Fibroblast of lung (primary cell): ENCODE measurements at regions not wholly inside any gene's neighbourhood (a gene's known extent, or its start where the extent isn't known, plus 50 kb on each side); places are given as distances from the start of the nearest gene placed in this dataset.

ENCODE experiments used
- DNase-seq, 2 donors: peaks; one replicate each; pipeline versions ENCODE4 v3.0.0 to v3.0.0-alpha.2; 2010; ENCODE audit warnings: low read depth in 2 of 2
- H2AFZ ChIP-seq: 2 replicates; pipeline ENCODE4 v1.5.1; 2012; ENCODE audit warnings: low read length, control low read depth, inconsistent platforms
- H3K27ac ChIP-seq: 2 replicates; pipeline ENCODE4 v1.5.1; 2011; ENCODE audit warnings: low read length, control low read depth; ENCODE audit not compliant: insufficient read depth
- H3K27me3 ChIP-seq: 2 replicates; pipeline ENCODE4 v1.5.1; 2011; ENCODE audit warnings: mild to moderate bottlenecking, low read length; ENCODE audit not compliant: control insufficient read depth, insufficient read depth
- H3K36me3 ChIP-seq: 2 replicates; pipeline ENCODE4 v1.5.1; 2011; ENCODE audit warnings: low read length; ENCODE audit not compliant: control insufficient read depth, insufficient read depth
- H3K4me1 ChIP-seq: 2 replicates; pipeline ENCODE4 v1.5.1; 2011; ENCODE audit warnings: low read length; ENCODE audit not compliant: control insufficient read depth, insufficient read depth; ENCODE audit errors: extremely low read depth
- H3K4me2 ChIP-seq: 2 replicates; pipeline ENCODE4 v1.5.1; 2011; ENCODE audit warnings: low read length, control low read depth; ENCODE audit not compliant: insufficient read depth; ENCODE audit errors: extremely low read depth
- H3K4me3 ChIP-seq, 4 experiments: fragments of 200-600 bp in 1 of 4; sonication (generic) in 1 of 4; replicated peaks in 1 of 4; 2 replicates each; pipeline ENCODE4 v1.5.1; 2011 to 2016; ENCODE audit warnings: low read length in 4 of 4, low read depth in 3 of 4, mild to moderate bottlenecking in 3 of 4, control low read depth in 2 of 4, inconsistent platforms in 1 of 4, mixed read lengths in 1 of 4; ENCODE audit not compliant: insufficient read depth in 1 of 4; ENCODE audit errors: control extremely low read depth in 1 of 4
- H3K79me2 ChIP-seq: 2 replicates; pipeline ENCODE4 v1.5.1; 2012; ENCODE audit warnings: mild to moderate bottlenecking, low read length, inconsistent platforms; ENCODE audit not compliant: control insufficient read depth, insufficient read depth
- H3K9ac ChIP-seq: 2 replicates; pipeline ENCODE4 v1.5.1; 2011; ENCODE audit warnings: mild to moderate bottlenecking, low read length, control low read depth; ENCODE audit not compliant: insufficient read depth
- H3K9me3 ChIP-seq: 2 replicates; pipeline ENCODE4 v1.5.1; 2012; ENCODE audit warnings: low read depth, low read length; ENCODE audit not compliant: control insufficient read depth, insufficient read depth
- H4K20me1 ChIP-seq: 2 replicates; pipeline ENCODE4 v1.5.1; 2011; ENCODE audit warnings: low read length; ENCODE audit not compliant: control insufficient read depth, insufficient read depth; ENCODE audit errors: extremely low read depth
- CTCF ChIP-seq, 2 donors: IDR thresholded peaks in 1 of 2; conservative IDR thresholded peaks in 1 of 2; 1 replicate in 1 of 2; 2 replicates in 1 of 2; pipeline ENCODE4 v1.5.1; 2011 to 2012; ENCODE audit warnings: low read length in 2 of 2, control low read depth in 1 of 2, inconsistent platforms in 1 of 2, low read depth in 1 of 2, mild to moderate bottlenecking in 1 of 2
- EZH2 ChIP-seq: IDR thresholded peaks from 2 replicates; pipeline ENCODE4 v1.5.1; 2012; ENCODE audit warnings: low read length, control low read depth, mild to moderate bottlenecking; ENCODE audit errors: missing control alignments

- no peaks in the 10 kb centered on the region for H3K9me3 ChIP-seq
- H3K27me3 ChIP-seq = no peaks in the 10 kb centered on the region
- TF ChIP-seq CTCF (conservative IDR thresholded peaks at IDR 0.05 in 1 of 2, IDR thresholded peaks at IDR 0.05 in 1 of 2; ENCODE audit: low read depth in 1 of 2, low read length in 2 of 2) (no peak), EZH2 (no peak)
- H3K4me3 ChIP-seq = no peak overlapping the region
- H3K27ac ChIP-seq = no peak overlapping the region
- H3K79me2 ChIP-seq = no peaks in the 10 kb centered on the region
- no peaks in the 10 kb centered on the region for H3K4me1 ChIP-seq
- no peaks in the 10 kb centered on the region for H3K36me3 ChIP-seq
- no peaks in the 10 kb centered on the region for H4K20me1 ChIP-seq
- no peak overlapping the region for H2AFZ ChIP-seq
- DNase-seq = no peak
- no peak overlapping the region for H3K9ac ChIP-seq
- H3K4me2 ChIP-seq = no peak overlapping the region
Observed at GRCh38 chr1:29924017-29924431, 687.7 kb downstream of the PTPRU start.

- no peaks in the 10 kb centered on the region for H3K27me3 ChIP-seq
- H3K4me1 ChIP-seq = no peaks in the 10 kb centered on the region
- H4K20me1 ChIP-seq = no peaks in the 10 kb centered on the region
- no peak overlapping the region for H2AFZ ChIP-seq
- no peaks in the 10 kb centered on the region for H3K9me3 ChIP-seq
- H3K9ac ChIP-seq = no peak overlapping the region
- no peak for DNase-seq
- no peak overlapping the region for H3K4me2 ChIP-seq
- no peaks in the 10 kb centered on the region for H3K79me2 ChIP-seq
- no peaks in the 10 kb centered on the region for H3K36me3 ChIP-seq
- no peak overlapping the region for H3K4me3 ChIP-seq
- no peak for TF ChIP-seq CTCF (conservative IDR thresholded peaks at IDR 0.05 in 1 of 2, IDR thresholded peaks at IDR 0.05 in 1 of 2; ENCODE audit: low read depth in 1 of 2, low read length in 2 of 2)
- TF ChIP-seq EZH2 = no peak
- H3K27ac ChIP-seq = no peak overlapping the region
Observed at GRCh38 chr1:29921741-29922140, 685.4 kb downstream of the PTPRU start.

GRCh38 chr1:29920784-29921183 is 684.5 kb downstream of the PTPRU start:
- H2AFZ ChIP-seq = no peak overlapping the region
- no peaks in the 10 kb centered on the region for H3K27me3 ChIP-seq
- TF ChIP-seq CTCF (conservative IDR thresholded peaks at IDR 0.05 in 1 of 2, IDR thresholded peaks at IDR 0.05 in 1 of 2; ENCODE audit: low read depth in 1 of 2, low read length in 2 of 2) (no peak), EZH2 (no peak)

More at GRCh38 chr1:29920784-29921183, 684.5 kb downstream of the PTPRU start:
- Histone ChIP-seq H3K9ac (no peak overlapping the region), H3K27ac (no peak overlapping the region), H3K4me2 (no peak overlapping the region), H3K4me1 (no peaks in the 10 kb centered on the region), H3K79me2 (no peaks in the 10 kb centered on the region), H3K36me3 (no peaks in the 10 kb centered on the region), H3K9me3 (no peaks in the 10 kb centered on the region), H3K4me3 (no peak overlapping the region), H4K20me1 (no peaks in the 10 kb centered on the region)
- DNase-seq = no peak
